ENCODE measurements at regions not wholly inside any gene's neighbourhood (a gene's known extent, or its start where the extent isn't known, plus 50 kb on each side); places are given as distances from the start of the nearest gene placed in this dataset.
"Not testable (repeated sequence)": the region's sequence is repeated elsewhere in the genome, so short reads cannot be mapped to it uniquely, and the experiment has no call there.

DNA sequence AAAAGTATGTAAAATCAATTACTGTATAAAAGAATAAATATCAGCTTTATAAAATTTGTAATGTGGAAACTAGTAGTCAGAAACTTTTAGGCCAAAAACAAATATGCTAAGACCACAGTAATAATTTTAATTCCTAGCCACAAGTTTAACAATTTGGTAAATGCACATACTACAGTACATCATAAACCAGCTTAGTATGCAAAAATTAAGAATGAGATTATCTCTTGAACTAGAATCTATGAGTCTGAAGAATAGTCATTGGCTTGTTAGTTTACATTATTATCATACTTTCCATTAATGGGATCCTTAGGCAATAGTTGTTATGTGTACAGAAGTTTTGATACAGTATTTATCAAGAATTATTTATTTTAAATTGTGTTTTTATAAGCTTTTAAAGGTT, 491.9 kb upstream of the FSIP2 start:
- DNase-seq = no peak

GRCh38 chr2:185255566-185255965, 483.0 kb upstream of the FSIP2 start:
- peak in 1 of 56 donors; percentile 1 for DNase-seq

GRCh38 chr2:185265747-185266146, 472.9 kb upstream of the FSIP2 start:
- no peak for DNase-seq

DNA sequence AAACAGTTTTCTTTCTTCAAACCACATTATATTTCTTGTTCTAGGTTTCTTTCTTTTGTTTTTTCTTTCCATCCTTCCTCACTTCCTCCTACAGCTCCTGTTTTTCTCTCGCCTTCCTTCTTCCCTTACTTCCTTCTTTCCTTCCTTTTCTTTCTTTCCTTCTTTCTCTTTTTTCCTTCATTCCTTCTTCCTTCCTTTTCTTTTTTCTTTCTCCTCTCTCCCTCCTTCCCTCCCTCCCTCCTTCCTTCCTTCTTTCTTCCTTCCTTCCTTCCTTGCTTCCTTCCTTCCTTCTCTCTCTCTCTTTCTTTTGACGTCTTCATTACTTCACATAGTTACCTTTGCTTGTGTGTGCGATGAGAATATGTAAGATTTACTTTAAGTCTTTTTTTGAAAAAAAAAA, 470.0 kb upstream of the FSIP2 start:
- DNase-seq = no peak

GRCh38 chr2:185274718-185275484, 463.7 kb upstream of the FSIP2 start:
- DNase-seq = no peak

DNA sequence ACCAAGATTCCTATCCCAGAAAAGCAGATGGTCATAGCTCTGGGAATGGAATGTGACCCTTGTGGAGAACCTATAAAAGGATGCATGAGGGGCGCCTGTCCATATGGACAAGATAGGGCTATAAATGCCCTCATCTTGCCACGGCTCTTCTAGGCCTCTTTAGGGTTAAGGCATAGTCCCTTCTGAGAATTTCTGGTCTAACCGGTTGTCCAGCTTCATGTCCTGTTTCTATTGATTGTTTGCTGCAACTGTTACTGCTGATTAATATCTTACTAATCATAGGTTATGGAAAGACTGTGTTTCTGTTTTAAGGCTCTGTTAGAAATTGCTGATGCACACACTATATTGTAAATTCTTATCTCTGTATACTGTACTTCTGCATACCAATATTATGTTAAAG, 462.6 kb upstream of the FSIP2 start:
- DNase-seq = not testable (repeated sequence)

GRCh38 chr2:185278761-185279160, 459.8 kb upstream of the FSIP2 start:
- no peak for DNase-seq

DNA sequence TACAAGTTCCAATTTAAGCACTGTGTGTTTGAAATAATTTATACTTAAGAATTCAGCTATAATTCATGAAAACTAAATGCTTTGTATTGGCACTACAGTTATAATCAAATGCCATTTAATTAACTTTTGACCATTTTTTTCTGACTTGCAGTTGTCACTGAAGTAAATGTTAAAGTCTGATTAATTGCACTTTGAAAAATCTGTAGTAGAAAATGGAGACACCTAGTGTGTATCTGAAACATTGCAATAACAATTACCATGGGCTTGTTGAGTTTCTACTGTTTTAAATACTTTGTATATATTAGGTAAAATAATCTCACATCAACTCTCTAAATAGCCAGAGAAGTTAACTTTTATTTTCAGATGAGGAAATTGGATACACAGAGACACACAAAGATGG, 458.6 kb upstream of the FSIP2 start:
- no peak for DNase-seq

- DNase-seq = no peak
These were observed 453.9 kb upstream of the FSIP2 start for GRCh38 chr2:185284696-185285095.

- not testable (repeated sequence) for DNase-seq
These were observed 448.6 kb upstream of the FSIP2 start for GRCh38 chr2:185290012-185290411.

DNA sequence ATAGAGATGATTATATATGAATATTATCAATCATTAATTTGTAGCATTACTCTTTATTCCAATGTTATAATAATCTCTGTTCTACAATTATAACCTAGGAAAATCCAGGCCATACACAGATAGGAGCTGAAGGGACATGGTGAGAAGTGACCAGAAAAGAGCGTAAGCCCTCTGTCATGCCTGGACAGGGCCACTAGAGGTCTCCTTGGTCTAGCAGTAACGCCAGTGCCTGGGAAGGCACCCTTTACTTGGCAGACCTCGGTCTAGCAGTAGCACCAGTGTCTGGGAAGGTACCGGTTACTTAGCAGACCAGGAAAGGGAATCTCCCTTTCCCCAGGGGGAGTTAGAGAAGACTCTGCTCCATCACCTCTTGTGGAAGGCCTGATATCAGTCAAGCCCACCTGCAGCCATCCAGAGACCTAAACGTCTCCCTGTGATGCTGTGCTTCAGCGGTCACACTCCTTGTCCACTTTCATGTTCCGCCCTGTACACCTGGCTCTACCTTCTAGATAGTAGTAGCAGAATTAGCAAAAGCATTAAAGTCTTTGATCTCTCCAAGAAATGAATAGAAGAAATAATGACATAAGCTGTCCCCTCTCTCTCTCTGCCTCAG, 447.5 kb upstream of the FSIP2 start:
- DNase-seq = peak in 10 of 56 donors; percentile 1 to 54 (median 7)

DNA sequence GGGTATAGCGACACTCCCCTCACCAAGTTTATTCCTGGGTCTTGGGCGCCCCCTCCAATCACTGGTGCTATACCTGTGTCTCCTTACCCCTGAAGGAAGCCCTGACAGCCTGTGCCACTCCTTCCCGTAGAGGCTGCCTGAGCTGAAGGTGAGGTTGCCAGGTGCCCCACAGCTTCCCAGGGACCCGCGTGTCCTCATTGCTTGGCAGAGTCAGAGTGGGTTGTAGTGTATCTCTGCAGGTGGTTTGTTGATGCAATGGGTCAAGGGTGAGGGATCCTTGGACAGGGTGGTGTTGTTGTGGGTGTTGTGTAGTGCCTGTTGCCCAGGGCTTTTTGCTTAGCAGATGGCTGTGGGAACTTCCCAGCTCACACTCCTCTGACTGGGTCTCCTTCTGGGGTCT, 438.7 kb upstream of the FSIP2 start:
- DNase-seq = no peak

- DNase-seq = no peak
These were observed 432.5 kb upstream of the FSIP2 start for GRCh38 chr2:185306119-185306518.

GRCh38 chr2:185316383-185316782, 422.2 kb upstream of the FSIP2 start:
- no peak for DNase-seq

DNA sequence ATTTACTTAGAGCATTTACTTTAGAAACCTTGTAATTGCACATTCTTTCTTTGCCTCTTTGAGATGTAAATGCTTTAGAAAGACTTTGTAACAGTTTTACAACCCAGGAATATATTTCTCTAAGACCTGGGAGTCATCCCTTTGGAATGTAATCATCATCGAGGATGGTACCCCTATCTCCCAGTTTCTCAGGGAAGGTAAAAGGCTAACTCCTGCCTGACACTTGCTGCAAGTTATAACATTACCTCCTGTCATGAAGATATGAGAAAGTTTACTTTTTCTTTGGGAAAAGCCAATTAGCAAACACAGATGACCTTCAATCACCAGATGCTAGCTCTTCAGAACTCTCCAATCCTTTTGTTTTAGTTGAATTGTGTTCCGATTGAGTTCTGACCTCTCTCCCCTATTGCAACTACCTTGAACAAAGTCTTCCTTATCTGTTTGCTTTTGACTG, 420.3 kb upstream of the FSIP2 start:
- no peak for DNase-seq

- DNase-seq = no peak
These were observed 402.7 kb upstream of the FSIP2 start for GRCh38 chr2:185335879-185336278.

- no peak for DNase-seq
These were observed 401.6 kb upstream of the FSIP2 start for GRCh38 chr2:185337033-185337432.

DNA sequence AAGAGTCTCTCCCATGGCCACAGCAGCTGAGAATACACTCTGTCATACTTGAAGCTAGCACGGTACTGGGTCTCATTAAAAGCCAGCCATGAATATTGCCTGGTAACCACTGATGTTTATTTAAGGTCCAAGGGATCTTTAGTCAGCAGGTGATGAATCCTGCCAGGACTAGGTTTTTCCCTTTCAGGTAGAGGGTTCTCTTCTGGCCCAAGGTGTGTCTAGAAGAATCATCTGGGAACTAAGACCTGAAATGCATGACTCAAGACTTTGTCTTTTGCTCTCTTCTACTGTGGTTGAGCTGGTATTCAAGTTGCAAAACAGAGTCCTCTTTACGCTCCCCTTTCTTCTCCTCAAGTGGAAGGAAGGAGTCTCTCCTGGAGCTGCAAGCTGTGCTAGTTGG, 400.5 kb upstream of the FSIP2 start:
- DNase-seq = no peak

- no peak for DNase-seq
These were observed 391.2 kb upstream of the FSIP2 start for GRCh38 chr2:185347445-185347844.

DNA sequence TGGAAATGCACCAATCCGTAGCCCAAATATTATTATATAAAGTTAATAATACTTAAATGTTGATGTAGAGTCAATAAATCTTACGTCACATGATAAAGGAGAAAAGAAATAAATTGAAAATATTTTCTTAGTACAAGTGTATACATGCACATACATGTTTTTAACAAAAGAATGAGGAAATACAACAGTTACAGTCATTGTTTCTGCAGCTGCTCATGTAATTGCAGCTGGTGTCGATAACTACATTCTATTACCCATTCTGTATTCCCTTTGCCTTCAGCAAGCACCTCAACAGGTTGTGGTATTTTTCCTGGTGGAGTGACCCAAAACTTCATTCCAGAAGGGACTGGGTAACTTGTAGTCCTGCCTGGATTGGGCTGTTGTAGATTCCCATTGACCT, 377.8 kb upstream of the FSIP2 start:
- DNase-seq = no peak

GRCh38 chr2:185372188-185372587, 366.4 kb upstream of the FSIP2 start:
- no peak for DNase-seq

DNA sequence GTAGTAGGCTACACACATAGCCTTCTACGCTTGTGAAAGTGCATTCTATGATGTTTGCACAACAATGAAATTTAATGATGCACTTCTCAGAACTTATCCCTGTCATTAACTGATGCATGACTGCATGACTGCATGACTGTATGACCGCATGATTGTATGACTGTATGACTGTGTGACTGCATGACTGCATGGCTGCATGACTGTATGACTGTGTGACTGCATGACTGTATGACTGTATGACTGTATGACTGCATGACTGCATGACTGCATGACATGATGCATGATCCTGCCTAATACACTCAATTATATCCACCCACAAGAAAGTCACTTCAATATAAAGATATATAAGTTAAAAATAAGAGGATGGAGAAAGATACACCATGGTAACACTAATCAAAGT, 365.4 kb upstream of the FSIP2 start:
- DNase-seq = no peak

DNA sequence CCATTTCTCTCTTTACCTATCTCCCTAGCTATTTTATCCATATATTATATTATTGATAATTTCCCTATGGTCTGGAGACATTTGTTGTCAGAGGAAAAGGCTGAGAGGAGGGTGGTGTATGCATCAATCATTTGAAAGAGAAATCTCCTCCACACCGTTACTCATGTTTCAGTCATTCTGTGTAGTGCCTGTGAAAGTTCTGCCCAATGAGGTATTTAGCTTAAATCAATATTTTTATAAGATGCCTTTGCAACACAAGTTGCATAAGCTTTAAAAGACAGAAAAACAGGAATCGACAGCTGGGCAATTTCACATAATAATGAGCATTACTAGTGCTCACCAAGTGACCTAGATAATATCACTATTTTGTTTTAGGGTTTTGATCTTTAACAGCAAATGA, 363.7 kb upstream of the FSIP2 start:
- no peak for DNase-seq
